Skeletal muscle cell (primary cell): ENCODE measurements at regions not wholly inside any gene's neighbourhood (a gene's known extent, or its start where the extent isn't known, plus 50 kb on each side); places are given as distances from the start of the nearest gene placed in this dataset.

Source experiments
- DNase-seq: peaks from one replicate; pipeline ENCODE4 v3.0.0-alpha.2; 2010; ENCODE audit warnings: low read depth
- H3K4me3 ChIP-seq: 2 replicates; pipeline ENCODE4 v1.5.1; 2011; ENCODE audit warnings: low read depth, mild to moderate bottlenecking, control low read depth, low read length, moderate library complexity

GRCh38 chr20:11797156-11797555, 120.5 kb upstream of the BTBD3 start:
- H3K4me3 ChIP-seq = no peak overlapping the region
- no peak for DNase-seq

- H3K4me3 ChIP-seq = no peak overlapping the region
- DNase-seq = no peak
Measured at GRCh38 chr20:11799281-11799684, 118.4 kb upstream of the BTBD3 start.

GRCh38 chr20:11807054-11808048, 110.3 kb upstream of the BTBD3 start:
- DNase-seq = peak; percentile 62
- H3K4me3 ChIP-seq = no peak overlapping the region

- no peak overlapping the region for H3K4me3 ChIP-seq
- no peak for DNase-seq
Measured at GRCh38 chr20:11808841-11809240, 108.9 kb upstream of the BTBD3 start.

GRCh38 chr20:11810311-11811083, 107.2 kb upstream of the BTBD3 start:
- DNase-seq = peak; percentile 48
- H3K4me3 ChIP-seq = no peak overlapping the region

- DNase-seq = no peak
- H3K4me3 ChIP-seq = no peak overlapping the region
Measured at GRCh38 chr20:11813106-11813890, 104.4 kb upstream of the BTBD3 start.

- peak; percentile 56 for DNase-seq
- H3K4me3 ChIP-seq = no peak overlapping the region
Measured at GRCh38 chr20:11814267-11814666, 103.4 kb upstream of the BTBD3 start.

GRCh38 chr20:11820838-11821237, 96.9 kb upstream of the BTBD3 start:
- DNase-seq = no peak

GRCh38 chr20:11822540-11822794, 95.2 kb upstream of the BTBD3 start:
- H3K4me3 ChIP-seq = no peak overlapping the region
- DNase-seq = no peak

More at GRCh38 chr20:11820838-11821237, 96.9 kb upstream of the BTBD3 start:
- H3K4me3 ChIP-seq = no peak overlapping the region

- no peak overlapping the region for H3K4me3 ChIP-seq
- DNase-seq = no peak
Measured at GRCh38 chr20:11826334-11826733, 91.4 kb upstream of the BTBD3 start.

- DNase-seq = no peak
- no peak overlapping the region for H3K4me3 ChIP-seq
Measured at GRCh38 chr20:11832397-11832796, 85.3 kb upstream of the BTBD3 start.

GRCh38 chr20:11832851-11833250, 84.8 kb upstream of the BTBD3 start:
- no peak for DNase-seq
- H3K4me3 ChIP-seq = no peak overlapping the region

- H3K4me3 ChIP-seq = no peak overlapping the region
- DNase-seq = no peak
Measured at GRCh38 chr20:11833825-11834224, 83.9 kb upstream of the BTBD3 start.

GRCh38 chr20:11838076-11838636, 79.5 kb upstream of the BTBD3 start:
- H3K4me3 ChIP-seq = no peak overlapping the region
- no peak for DNase-seq

GRCh38 chr20:11841972-11842461, 75.7 kb upstream of the BTBD3 start:
- no peak for DNase-seq
- no peak overlapping the region for H3K4me3 ChIP-seq

- no peak overlapping the region for H3K4me3 ChIP-seq
- DNase-seq = no peak
Measured at GRCh38 chr20:11843289-11843688, 74.4 kb upstream of the BTBD3 start.

- H3K4me3 ChIP-seq = no peak overlapping the region
- no peak for DNase-seq
Measured at GRCh38 chr20:11844691-11845090, 73.0 kb upstream of the BTBD3 start.

- no peak for DNase-seq
Measured at GRCh38 chr20:11845340-11845739, 72.4 kb upstream of the BTBD3 start.

GRCh38 chr20:11846131-11846530, 71.6 kb upstream of the BTBD3 start:
- H3K4me3 ChIP-seq = no peak overlapping the region
- DNase-seq = no peak

More at GRCh38 chr20:11845340-11845739, 72.4 kb upstream of the BTBD3 start:
- no peak overlapping the region for H3K4me3 ChIP-seq
